Liver (tissue), 8 donors: ENCODE measurements at regions not wholly inside any gene's neighbourhood (a gene's known extent, or its start where the extent isn't known, plus 50 kb on each side); places are given as distances from the start of the nearest gene placed in this dataset.

ENCODE experiments used
- DNase-seq: peaks from one replicate; pipeline ENCODE4 v3.0.0-alpha.2; 2017; ENCODE audit warnings: low spot score
- H3K27ac ChIP-seq, 2 donors: one replicate each; pipeline ENCODE4 v1.7.0; 2013; ENCODE audit warnings: inconsistent platforms in 2 of 2, low read length in 2 of 2, control low read depth in 1 of 2, low read depth in 1 of 2, mild to moderate bottlenecking in 1 of 2
- H3K27me3 ChIP-seq, 4 donors: one replicate each; pipeline versions ENCODE4 v1.6.1 to v1.7.0; 2013; ENCODE audit warnings: low read length in 3 of 4, inconsistent platforms in 1 of 4, mild to moderate bottlenecking in 1 of 4, moderate library complexity in 1 of 4; ENCODE audit not compliant: control insufficient read depth in 4 of 4, insufficient read depth in 4 of 4
- H3K36me3 ChIP-seq, 4 donors: one replicate each; pipeline versions ENCODE4 v1.6.1 to v1.7.0; 2013; ENCODE audit warnings: low read length in 3 of 4, mild to moderate bottlenecking in 3 of 4, low read depth in 1 of 4, moderate library complexity in 1 of 4; ENCODE audit not compliant: control insufficient read depth in 4 of 4, insufficient read depth in 3 of 4
- H3K4me1 ChIP-seq, 4 donors: one replicate each; pipeline versions ENCODE4 v1.6.1 to v1.7.0; 2013; ENCODE audit warnings: low read length in 3 of 4, mild to moderate bottlenecking in 3 of 4, moderate library complexity in 1 of 4; ENCODE audit not compliant: control insufficient read depth in 4 of 4, insufficient read depth in 4 of 4
- H3K4me3 ChIP-seq, 3 donors: one replicate each; pipeline versions ENCODE4 v1.6.1 to v1.7.0; 2013; ENCODE audit warnings: low read length in 3 of 3, control low read depth in 1 of 3, low read depth in 1 of 3, mild to moderate bottlenecking in 1 of 3
- H3K9ac ChIP-seq, 2 donors: one replicate each; pipeline ENCODE4 v1.7.0; 2013; ENCODE audit warnings: low read length in 2 of 2, mild to moderate bottlenecking in 2 of 2, moderate library complexity in 2 of 2, control low read depth in 1 of 2, low read depth in 1 of 2
- H3K9me3 ChIP-seq, 4 donors: one replicate each; pipeline versions ENCODE4 v1.6.1 to v1.7.0; 2013; ENCODE audit warnings: low read length in 3 of 4; ENCODE audit not compliant: control insufficient read depth in 4 of 4
- CTCF ChIP-seq: fragments of 150-350 bp; IDR thresholded peaks from 2 replicates; pipeline ENCODE4 v1.5.1; 2017; ENCODE audit warnings: improper control_type of control experiment, low read depth, low read length; ENCODE audit not compliant: missing input control
- FOXA1 ChIP-seq: IDR thresholded peaks from 2 replicates; pipeline ENCODE4 v1.6.1; 2016; ENCODE audit warnings: antibody characterized with exemption
- GABPA ChIP-seq, 2 donors: IDR thresholded peaks in 1 of 2; conservative IDR thresholded peaks in 1 of 2; 2 replicates each; pipeline ENCODE4 v1.6.1; 2016; ENCODE audit warnings: antibody characterized with exemption in 2 of 2, mild to moderate bottlenecking in 1 of 2, moderate library complexity in 1 of 2
- HNF4G ChIP-seq: IDR thresholded peaks from 2 replicates; pipeline ENCODE4 v1.6.1; 2016; ENCODE audit warnings: antibody characterized with exemption
- MAX ChIP-seq: IDR thresholded peaks from 2 replicates; pipeline ENCODE4 v1.6.1; 2016; ENCODE audit warnings: antibody characterized with exemption
- RAD21 ChIP-seq, 2 donors: IDR thresholded peaks; 2 replicates each; pipeline ENCODE4 v1.6.1; 2016; ENCODE audit warnings: antibody characterized with exemption in 2 of 2, mild to moderate bottlenecking in 2 of 2
- REST ChIP-seq: IDR thresholded peaks from 2 replicates; pipeline ENCODE4 v1.6.1; 2016; ENCODE audit warnings: antibody characterized with exemption, mild to moderate bottlenecking
- RXRA ChIP-seq, 2 donors: IDR thresholded peaks; 2 replicates each; pipeline ENCODE4 v1.6.1; 2017 to 2018; ENCODE audit warnings: antibody characterized with exemption in 2 of 2, mild to moderate bottlenecking in 1 of 2
- SP1 ChIP-seq: IDR thresholded peaks from 2 replicates; pipeline ENCODE4 v1.6.1; 2018; ENCODE audit warnings: antibody characterized with exemption, mild to moderate bottlenecking
- TAF1 ChIP-seq: conservative IDR thresholded peaks from 2 replicates; pipeline ENCODE4 v1.6.1; 2016; ENCODE audit warnings: antibody characterized with exemption, mild to moderate bottlenecking
- WGBS: extraction: QIAGEN DNeasy Blood & Tissue Kit; methylation state at CpG from one replicate; pipeline ENCODE4 v1.1.7; 2013; 5-methylcytosine and 5-hydroxymethylcytosine counted together
- donor health status: healthy.
- donor health status: healthy.
- donor health status: healthy.
- donor health status: healthy.
- donor health status: healthy.

GRCh38 chr5:25701936-25702335, 1057.2 kb upstream of the CDH10 start:
- H3K9ac ChIP-seq = no peak overlapping the region
- H3K4me3 ChIP-seq = peak overlapping the region; percentile 24 to 41 (median 35)
- DNase-seq = no peak
- H3K4me1 ChIP-seq = no peaks in the 10 kb centered on the region
- no peak for TF ChIP-seq RXRA (IDR thresholded peaks at IDR 0.05)
- TF ChIP-seq GABPA (IDR thresholded peaks at IDR 0.05 in 1 of 2, conservative IDR thresholded peaks at IDR 0.05 in 1 of 2) = no peak
- peak; percentile 13 for TF ChIP-seq CTCF
- no peak for TF ChIP-seq REST
- no peak for TF ChIP-seq TAF1
- peak; percentile 57 to 76 for TF ChIP-seq RAD21 (IDR thresholded peaks at IDR 0.05)
- H3K27me3 ChIP-seq = no peaks in the 10 kb centered on the region
- no peaks in the 10 kb centered on the region for H3K36me3 ChIP-seq
- WGBS = 68% methylated on average over 4 of the region's 4 CpGs
- no peaks in the 10 kb centered on the region for H3K9me3 ChIP-seq
- H3K27ac ChIP-seq = no peak overlapping the region

GRCh38 chr5:25694801-25695200, 1050.0 kb upstream of the CDH10 start:
- DNase-seq = no peak
- TF ChIP-seq GABPA (IDR thresholded peaks at IDR 0.05 in 1 of 2, conservative IDR thresholded peaks at IDR 0.05 in 1 of 2) = no peak
- TF ChIP-seq FOXA1 = no peak
- TF ChIP-seq MAX = no peak
- TF ChIP-seq CTCF = no peak
- TF ChIP-seq HNF4G = no peak
- TF ChIP-seq SP1 = no peak
- TF ChIP-seq RXRA (IDR thresholded peaks at IDR 0.05) = no peak
- no peaks in the 10 kb centered on the region for H3K4me1 ChIP-seq
- no peak overlapping the region for H3K27ac ChIP-seq
- H3K4me3 ChIP-seq = no peak overlapping the region
- H3K27me3 ChIP-seq = no peaks in the 10 kb centered on the region
- WGBS = 52% methylated on average over 1 of the region's 1 CpG
- H3K9ac ChIP-seq = no peak overlapping the region
- no peaks in the 10 kb centered on the region for H3K9me3 ChIP-seq
- no peaks in the 10 kb centered on the region for H3K36me3 ChIP-seq
